EL (cell line): ENCODE measurements at regions not wholly inside any gene's neighbourhood (a gene's known extent, or its start where the extent isn't known, plus 50 kb on each side); places are given as distances from the start of the nearest gene placed in this dataset.
"Not testable (repeated sequence)": the region's sequence is repeated elsewhere in the genome, so short reads cannot be mapped to it uniquely, and the experiment has no call there.

Source experiments
- DNase-seq: peaks from one replicate; pipeline ENCODE4 v3.0.0-alpha.2; 2016

DNA sequence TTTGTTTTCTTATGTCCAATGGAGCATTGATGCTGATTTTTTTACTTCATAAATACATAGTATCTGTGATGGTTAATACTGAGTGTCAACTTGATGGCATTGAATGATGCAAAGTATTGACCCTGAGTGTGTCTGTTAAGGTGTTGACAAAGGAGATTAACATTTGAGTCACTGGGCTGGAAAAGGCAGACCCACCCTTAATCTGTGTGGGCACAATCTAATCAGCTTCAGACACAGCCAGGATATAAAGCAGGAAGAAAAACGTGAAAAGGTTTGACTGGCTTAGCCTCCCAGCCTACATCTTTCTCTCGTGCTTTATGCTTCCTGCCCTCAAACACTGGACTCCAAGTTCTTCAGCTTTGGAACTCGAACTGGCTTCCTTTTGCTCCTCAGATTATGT lies 230.6 kb upstream of the SPRY1 start:
- no peak for DNase-seq

- no peak for DNase-seq
These were observed 228.7 kb upstream of the SPRY1 start for GRCh38 chr4:123167931-123168330.

DNA sequence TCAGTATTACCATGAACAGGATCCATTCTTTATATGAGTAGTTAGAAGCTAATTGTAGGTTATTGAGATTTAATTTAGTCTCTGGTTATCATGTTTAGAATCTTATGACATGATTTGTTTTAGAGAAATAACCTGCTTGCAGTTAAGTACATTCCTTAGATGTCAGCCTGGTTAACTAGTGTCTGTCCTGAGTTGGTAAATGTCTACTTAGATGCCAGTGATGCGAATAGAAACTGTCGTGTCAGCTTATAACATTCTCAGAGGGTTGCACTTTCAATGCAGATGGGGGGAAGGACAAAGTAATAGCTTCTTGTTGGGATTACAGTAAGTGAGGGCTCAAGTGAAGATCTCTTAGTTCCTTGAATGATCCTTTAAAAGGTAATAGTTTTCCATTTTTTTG lies 227.8 kb upstream of the SPRY1 start:
- no peak for DNase-seq

GRCh38 chr4:123170843-123171242 lies 225.8 kb upstream of the SPRY1 start:
- DNase-seq, result no peak

DNA sequence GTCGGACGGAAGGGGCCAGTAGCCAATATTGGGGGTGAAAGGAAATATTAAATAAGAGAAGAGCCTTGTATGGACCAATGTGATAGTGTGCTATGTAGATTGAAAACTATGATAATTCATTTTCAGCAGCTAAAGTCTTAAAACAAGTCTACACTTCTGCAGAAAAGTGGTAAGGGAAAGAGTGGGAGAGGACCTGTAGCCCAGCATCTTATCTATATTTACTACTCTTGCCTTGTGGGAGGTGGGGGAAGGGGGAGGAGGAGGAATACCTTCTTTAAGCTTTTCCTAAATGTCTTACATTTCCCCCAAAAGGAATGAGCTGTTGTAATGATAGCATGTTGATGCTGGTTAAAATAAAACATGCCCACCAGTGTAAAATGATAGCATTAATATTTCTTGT lies 220.0 kb upstream of the SPRY1 start:
- no peak for DNase-seq

- DNase-seq, result no peak
These were observed 214.3 kb upstream of the SPRY1 start for GRCh38 chr4:123182289-123182688.

GRCh38 chr4:123183308-123183707 lies 213.3 kb upstream of the SPRY1 start:
- no peak for DNase-seq

GRCh38 chr4:123183754-123184153 lies 212.8 kb upstream of the SPRY1 start:
- not testable (repeated sequence) for DNase-seq

DNA sequence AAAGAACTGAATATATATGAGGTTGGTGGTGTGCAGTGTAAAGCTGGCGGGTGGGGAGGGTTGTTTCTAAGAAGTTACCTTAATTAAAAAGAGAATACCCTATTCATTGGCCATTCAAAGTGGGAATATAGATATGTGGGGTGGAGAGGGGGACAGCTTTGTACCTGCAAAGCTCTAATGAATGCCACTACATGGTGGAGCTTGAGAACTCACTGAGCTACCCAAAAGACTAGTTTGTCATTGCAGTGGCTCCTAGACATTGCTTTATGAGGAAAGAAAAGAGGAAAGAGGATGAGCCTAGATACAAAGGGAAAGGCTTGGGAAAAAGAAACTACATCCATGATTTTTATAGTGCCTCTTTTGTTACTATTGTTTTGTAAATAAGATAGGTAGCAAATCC lies 209.9 kb upstream of the SPRY1 start:
- DNase-seq, result no peak

- DNase-seq, result no peak
These were observed 206.4 kb upstream of the SPRY1 start for GRCh38 chr4:123190176-123190575.

GRCh38 chr4:123191728-123192127 lies 204.9 kb upstream of the SPRY1 start:
- no peak for DNase-seq

GRCh38 chr4:123193802-123194367 lies 202.7 kb upstream of the SPRY1 start:
- DNase-seq, result no peak

DNA sequence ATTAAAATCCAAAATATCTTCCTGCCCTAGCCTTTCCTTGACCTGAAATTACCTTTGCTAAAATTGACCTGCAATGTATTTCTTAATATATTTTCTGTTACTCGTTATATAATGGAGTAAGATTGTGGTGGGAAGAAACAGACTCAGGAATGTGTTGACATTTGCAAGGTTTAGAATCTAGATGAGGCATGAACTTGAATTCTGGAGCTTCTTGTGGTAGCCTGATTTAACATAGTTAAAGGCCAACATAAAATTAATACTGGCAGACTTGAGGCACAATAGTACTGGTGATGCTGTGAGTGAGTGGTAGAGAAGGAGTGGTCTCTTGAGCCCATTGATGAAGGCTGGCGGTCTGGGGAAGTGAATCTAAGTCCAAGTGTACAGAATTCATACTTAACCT lies 197.9 kb upstream of the SPRY1 start:
- DNase-seq, result no peak

GRCh38 chr4:123200051-123200940 lies 196.3 kb upstream of the SPRY1 start:
- no peak for DNase-seq

- no peak for DNase-seq
These were observed 191.9 kb upstream of the SPRY1 start for GRCh38 chr4:123204737-123205136.

DNA sequence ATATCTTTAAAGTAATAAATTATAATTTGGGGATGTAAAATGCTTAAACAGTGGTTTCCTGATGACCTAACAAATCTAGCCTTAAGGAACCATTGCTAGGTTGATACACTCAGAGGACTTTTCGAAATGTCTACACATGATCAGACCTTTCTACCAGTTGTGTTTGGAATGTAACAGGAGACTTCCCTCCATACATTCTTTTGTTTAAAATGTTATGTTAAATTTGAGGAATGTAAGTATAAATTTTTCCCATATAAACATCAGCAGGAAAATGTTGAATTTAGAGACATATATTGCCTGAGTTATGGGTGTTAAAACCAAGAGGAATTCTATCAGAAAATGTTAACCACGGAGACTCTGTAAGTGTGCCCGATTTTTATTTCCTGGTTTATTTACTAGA lies 190.6 kb upstream of the SPRY1 start:
- no peak for DNase-seq

- peak; percentile 9 for DNase-seq
These were observed 187.2 kb upstream of the SPRY1 start for GRCh38 chr4:123209436-123209835.

- no peak for DNase-seq
These were observed 181.1 kb upstream of the SPRY1 start for GRCh38 chr4:123215536-123215935.

GRCh38 chr4:123216543-123216942 lies 180.1 kb upstream of the SPRY1 start:
- DNase-seq, result no peak

DNA sequence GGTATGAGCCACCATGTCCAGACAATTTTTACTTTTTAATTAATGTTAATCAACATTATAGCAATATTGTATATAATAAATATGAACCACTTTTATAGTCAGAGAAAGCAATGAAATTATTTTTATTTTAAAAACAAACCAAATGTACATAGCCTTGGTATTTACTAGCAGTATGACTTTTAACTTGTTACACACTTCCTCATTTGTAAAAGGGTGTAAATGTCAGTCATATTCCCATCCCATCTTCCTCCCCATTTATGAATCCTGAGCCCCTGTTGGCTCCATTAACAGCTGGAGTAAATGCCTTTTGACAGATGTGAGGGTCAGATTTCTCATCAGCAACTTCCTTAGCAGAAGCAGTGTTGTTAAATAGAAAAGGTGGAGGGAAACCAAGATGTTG lies 179.6 kb upstream of the SPRY1 start:
- DNase-seq, result no peak

DNA sequence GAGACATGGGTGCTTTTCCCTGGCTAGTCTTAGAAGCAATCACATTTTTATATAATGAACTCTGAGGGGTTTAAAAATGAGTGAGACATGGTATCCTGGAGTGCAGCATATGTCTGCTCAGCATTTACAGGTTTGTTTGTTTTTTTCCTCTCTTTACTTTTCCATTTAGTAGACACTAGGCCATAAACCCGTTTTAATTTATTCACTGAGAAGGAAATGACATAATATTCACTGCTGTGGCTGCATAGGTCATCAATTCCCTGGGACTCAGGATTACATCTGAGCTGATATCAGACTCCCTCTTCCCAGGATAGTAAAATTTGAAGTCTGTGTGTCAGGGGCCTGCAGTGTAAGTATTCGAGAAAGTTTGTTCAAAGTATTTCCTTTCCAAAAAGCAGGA lies 178.9 kb upstream of the SPRY1 start:
- DNase-seq, result no peak

GRCh38 chr4:123218981-123219380 lies 177.6 kb upstream of the SPRY1 start:
- DNase-seq, result no peak

DNA sequence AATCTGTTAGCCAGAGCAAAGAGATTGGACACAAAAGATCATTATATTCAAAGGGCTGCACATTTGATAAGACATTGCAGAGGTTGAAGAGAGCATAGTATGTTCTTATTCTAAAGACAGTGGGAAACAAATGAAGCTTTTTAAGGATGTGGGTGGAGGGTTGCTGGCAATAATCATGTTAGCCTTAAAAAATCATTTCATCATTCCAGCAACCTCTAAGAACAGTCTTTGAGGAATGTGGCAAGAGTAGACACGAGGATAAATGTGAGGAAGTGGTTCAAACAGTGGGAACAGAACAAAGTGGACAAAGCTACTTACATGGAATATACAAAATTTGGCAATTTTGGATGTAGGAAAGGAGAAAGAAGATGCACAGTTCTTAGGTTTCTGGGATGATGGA lies 167.3 kb upstream of the SPRY1 start:
- no peak for DNase-seq

- no peak for DNase-seq
These were observed 166.5 kb upstream of the SPRY1 start for GRCh38 chr4:123230061-123230460.

- peak; percentile 68 for DNase-seq
These were observed 164.2 kb upstream of the SPRY1 start for GRCh38 chr4:123232439-123232838.
